ENCODE measurements at regions not wholly inside any gene's neighbourhood (a gene's known extent, or its start where the extent isn't known, plus 50 kb on each side); places are given as distances from the start of the nearest gene placed in this dataset.

DNA sequence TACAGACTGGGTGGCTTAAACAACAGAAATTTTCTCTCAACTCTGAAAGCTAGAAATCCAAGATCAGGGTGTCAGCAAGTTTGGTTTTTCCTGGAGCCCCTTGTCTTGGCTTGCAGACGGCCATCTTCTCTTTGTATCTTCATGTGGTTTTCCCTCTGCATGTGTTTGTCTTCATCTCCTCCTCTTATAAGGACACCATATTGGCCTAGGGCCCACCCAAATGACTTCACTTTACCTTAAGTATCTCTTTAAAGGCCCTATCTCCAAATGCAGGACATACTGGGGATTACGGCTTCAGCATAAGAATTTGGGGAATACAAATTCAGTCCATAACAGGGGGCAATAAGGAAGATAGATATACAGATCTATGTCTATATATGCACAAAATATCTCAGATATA lies 187.9 kb downstream of the MTCL1 start:
- H3K27ac ChIP-seq, result no peak overlapping the region
- H3K4me3 ChIP-seq, result no peak overlapping the region
- TF ChIP-seq POLR2AphosphoS5 (IDR thresholded peaks at IDR 0.05), result no peak
- TF ChIP-seq EP300 (IDR thresholded peaks at IDR 0.05), result no peak
- no peaks in the 10 kb centered on the region for H3K9me3 ChIP-seq
- no peaks in the 10 kb centered on the region for H3K36me3 ChIP-seq
- no peak for DNase-seq (ENCODE audit: low spot score in 2 of 2)
- H3K27me3 ChIP-seq, result no peaks in the 10 kb centered on the region
- WGBS, result 89% methylated on average over 2 of the region's 2 CpGs
- H3K4me1 ChIP-seq, result no peaks in the 10 kb centered on the region

DNA sequence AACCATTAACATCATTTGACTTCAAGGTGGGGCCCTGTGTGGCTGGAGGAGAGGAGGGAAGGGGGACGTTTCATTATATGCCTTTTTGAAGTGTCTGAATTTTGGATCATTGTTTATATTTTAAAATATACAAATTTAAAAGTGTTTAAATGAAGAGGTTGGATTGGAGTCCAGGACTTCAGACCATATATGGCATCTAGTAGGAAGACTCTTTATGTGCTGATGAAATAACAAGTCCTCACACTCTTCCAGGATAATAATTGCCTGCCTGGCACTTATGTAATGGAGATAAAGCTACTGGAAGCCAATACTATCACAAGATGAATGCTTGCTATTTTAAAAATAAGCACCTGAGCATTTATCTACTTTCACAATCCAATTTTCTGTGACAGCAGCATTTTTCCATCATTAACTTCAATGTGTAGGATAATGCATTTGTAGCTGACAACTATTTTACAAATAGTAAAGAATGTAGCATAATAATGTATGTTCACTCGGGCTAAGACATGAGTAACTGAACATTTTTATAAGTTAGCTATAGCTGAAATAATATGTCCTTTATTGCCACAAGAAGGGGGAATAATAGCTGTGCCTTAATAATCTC lies 188.4 kb downstream of the MTCL1 start:
- no peak for DNase-seq (ENCODE audit: low spot score in 2 of 2)
- no peaks in the 10 kb centered on the region for H3K4me1 ChIP-seq
- WGBS, result 86% methylated on average over 2 of the region's 2 CpGs
- no peak overlapping the region for H3K4me3 ChIP-seq
- TF ChIP-seq, protein P1, sequence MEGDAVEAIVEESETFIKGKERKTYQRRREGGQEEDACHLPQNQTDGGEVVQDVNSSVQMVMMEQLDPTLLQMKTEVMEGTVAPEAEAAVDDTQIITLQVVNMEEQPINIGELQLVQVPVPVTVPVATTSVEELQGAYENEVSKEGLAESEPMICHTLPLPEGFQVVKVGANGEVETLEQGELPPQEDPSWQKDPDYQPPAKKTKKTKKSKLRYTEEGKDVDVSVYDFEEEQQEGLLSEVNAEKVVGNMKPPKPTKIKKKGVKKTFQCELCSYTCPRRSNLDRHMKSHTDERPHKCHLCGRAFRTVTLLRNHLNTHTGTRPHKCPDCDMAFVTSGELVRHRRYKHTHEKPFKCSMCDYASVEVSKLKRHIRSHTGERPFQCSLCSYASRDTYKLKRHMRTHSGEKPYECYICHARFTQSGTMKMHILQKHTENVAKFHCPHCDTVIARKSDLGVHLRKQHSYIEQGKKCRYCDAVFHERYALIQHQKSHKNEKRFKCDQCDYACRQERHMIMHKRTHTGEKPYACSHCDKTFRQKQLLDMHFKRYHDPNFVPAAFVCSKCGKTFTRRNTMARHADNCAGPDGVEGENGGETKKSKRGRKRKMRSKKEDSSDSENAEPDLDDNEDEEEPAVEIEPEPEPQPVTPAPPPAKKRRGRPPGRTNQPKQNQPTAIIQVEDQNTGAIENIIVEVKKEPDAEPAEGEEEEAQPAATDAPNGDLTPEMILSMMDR (IDR thresholded peaks at IDR 0.05), result no peak
- H3K27ac ChIP-seq, result no peak overlapping the region
- no peaks in the 10 kb centered on the region for H3K27me3 ChIP-seq
- no peaks in the 10 kb centered on the region for H3K9me3 ChIP-seq
- no peaks in the 10 kb centered on the region for H3K36me3 ChIP-seq

GRCh38 chr18:8894823-8895222 lies 189.5 kb downstream of the MTCL1 start:
- DNase-seq (ENCODE audit: low spot score in 2 of 2), result no peak
- Histone ChIP-seq H3K9me3 (no peaks in the 10 kb centered on the region), H3K4me3 (no peak overlapping the region), H3K27ac (no peak overlapping the region), H3K27me3 (no peaks in the 10 kb centered on the region), H3K4me1 (no peaks in the 10 kb centered on the region), H3K36me3 (no peaks in the 10 kb centered on the region)
- TF ChIP-seq EP300 (IDR thresholded peaks at IDR 0.05), result no peak
- TF ChIP-seq, protein P1 (IDR thresholded peaks at IDR 0.05), result no peak
- TF ChIP-seq POLR2A (IDR thresholded peaks at IDR 0.05), result no peak
- TF ChIP-seq POLR2AphosphoS5 (IDR thresholded peaks at IDR 0.05), result no peak
- 98% methylated on average over 3 of the region's 3 CpGs for WGBS

GRCh38 chr18:8895341-8895740 lies 190.0 kb downstream of the MTCL1 start:
- H3K4me3 ChIP-seq, result no peak overlapping the region
- DNase-seq (ENCODE audit: low spot score in 2 of 2), result no peak
- H3K36me3 ChIP-seq, result no peaks in the 10 kb centered on the region
- H3K9me3 ChIP-seq, result no peaks in the 10 kb centered on the region
- TF ChIP-seq, protein P1 (IDR thresholded peaks at IDR 0.05), result no peak
- no peak for TF ChIP-seq POLR2AphosphoS5 (IDR thresholded peaks at IDR 0.05)
- H3K4me1 ChIP-seq, result no peaks in the 10 kb centered on the region
- no peaks in the 10 kb centered on the region for H3K27me3 ChIP-seq
- no peak overlapping the region for H3K27ac ChIP-seq
- WGBS, result 93% methylated on average over 1 of the region's 1 CpG

DNA sequence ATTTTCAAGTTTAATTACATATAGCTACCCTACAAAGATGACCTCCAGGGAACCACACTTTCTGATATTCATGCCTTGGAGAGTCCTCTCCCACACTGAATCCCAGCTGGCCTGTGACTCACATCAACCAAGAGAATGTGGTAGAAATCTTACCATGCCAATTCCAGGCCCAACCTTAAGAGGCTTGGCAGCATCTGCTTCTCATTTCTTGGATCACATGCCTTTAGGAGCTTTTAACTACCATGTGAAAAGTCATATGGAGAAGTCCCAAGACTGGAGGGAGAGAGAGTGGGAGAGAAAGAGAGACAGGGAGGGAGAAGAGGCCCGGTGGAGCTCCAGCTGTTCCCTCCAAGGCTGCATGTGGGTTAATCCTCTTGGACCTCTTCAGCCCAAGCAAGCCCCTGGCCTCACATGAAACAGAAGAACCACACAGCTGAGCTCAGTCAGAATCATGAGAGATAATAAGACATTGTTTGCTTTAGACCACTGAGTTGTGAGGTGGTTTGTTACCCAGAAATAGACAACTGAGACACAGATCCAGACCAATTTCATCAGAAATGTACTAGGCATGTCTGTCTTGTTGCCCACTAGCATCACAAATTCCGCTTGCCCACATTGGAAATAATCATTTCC lies 190.7 kb downstream of the MTCL1 start:
- H3K4me3 ChIP-seq, result no peak overlapping the region
- H3K36me3 ChIP-seq, result no peaks in the 10 kb centered on the region
- peaks cover 2% of the 10 kb centered on the region for H3K27me3 ChIP-seq
- no peak for TF ChIP-seq EP300 (IDR thresholded peaks at IDR 0.05)
- TF ChIP-seq POLR2A (IDR thresholded peaks at IDR 0.05), result no peak
- no peak overlapping the region for H3K27ac ChIP-seq
- WGBS, result 50% methylated on average over 2 of the region's 2 CpGs
- H3K4me1 ChIP-seq, result no peaks in the 10 kb centered on the region
- no peak for DNase-seq (ENCODE audit: low spot score in 2 of 2)
- H3K9me3 ChIP-seq, result no peaks in the 10 kb centered on the region

GRCh38 chr18:8899000-8899399 lies 193.6 kb downstream of the MTCL1 start:
- no peak for DNase-seq (ENCODE audit: low spot score in 2 of 2)
- WGBS, result 20% methylated on average over 2 of the region's 3 CpGs

More at GRCh38 chr18:8899000-8899399, 193.6 kb downstream of the MTCL1 start:
- no peaks in the 10 kb centered on the region for H3K36me3 ChIP-seq
- no peak for TF ChIP-seq EP300 (IDR thresholded peaks at IDR 0.05)
- no peak for TF ChIP-seq POLR2A (IDR thresholded peaks at IDR 0.05)
- no peak for TF ChIP-seq POLR2AphosphoS5 (IDR thresholded peaks at IDR 0.05)
- TF ChIP-seq, protein P1 (IDR thresholded peaks at IDR 0.05), result no peak
- H3K9me3 ChIP-seq, result no peaks in the 10 kb centered on the region
- peaks cover 2% of the 10 kb centered on the region for H3K27me3 ChIP-seq
- no peak overlapping the region for H3K27ac ChIP-seq
- no peak overlapping the region for H3K4me3 ChIP-seq
- no peaks in the 10 kb centered on the region for H3K4me1 ChIP-seq

Data from suprapubic skin (tissue), 4 donors.